Peyer's patch (tissue), 4 donors: ENCODE measurements at regions not wholly inside any gene's neighbourhood (a gene's known extent, or its start where the extent isn't known, plus 50 kb on each side); places are given as distances from the start of the nearest gene placed in this dataset.

Experiments
- POLR2A ChIP-seq, 2 donors: fragments of 450-650 bp; IDR thresholded peaks; one replicate each; pipeline ENCODE4 v1.5.1; 2017; ENCODE audit warnings: antibody characterized with exemption in 2 of 2, mild to moderate bottlenecking in 2 of 2, moderate library complexity in 2 of 2
- TF ChIP-seq, protein P1 (sequence below), 6 experiments: fragments of 450-650 bp in 4 of 6; fragments of 200-600 bp in 2 of 6; sonication (generic) in 1 of 6; IDR thresholded peaks; one replicate each; pipeline ENCODE4 v1.5.1; 2017 to 2019; ENCODE audit warnings: antibody characterized with exemption in 6 of 6, mild to moderate bottlenecking in 3 of 6, moderate library complexity in 1 of 6

DNA sequence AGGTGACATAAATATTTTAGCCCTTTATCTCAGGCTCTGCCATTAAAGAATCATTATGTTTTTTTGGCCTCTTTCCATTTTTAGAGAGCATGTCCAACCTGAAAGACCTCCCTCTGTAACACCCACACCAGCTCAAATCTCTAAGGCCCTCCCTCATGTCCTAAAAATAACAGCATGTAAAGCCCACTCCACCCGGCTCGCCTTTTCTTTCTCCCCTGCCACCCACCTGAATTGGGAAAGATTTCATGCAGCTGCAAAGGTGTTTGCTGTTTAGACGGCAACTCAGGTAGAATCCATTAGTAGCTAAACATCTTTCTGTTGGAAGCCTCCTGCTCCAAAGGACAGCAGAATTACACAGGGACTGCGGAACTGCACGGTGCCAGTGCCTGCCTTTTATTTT, 79.9 kb downstream of the DMRTA2 start:
- TF ChIP-seq, protein P1, sequence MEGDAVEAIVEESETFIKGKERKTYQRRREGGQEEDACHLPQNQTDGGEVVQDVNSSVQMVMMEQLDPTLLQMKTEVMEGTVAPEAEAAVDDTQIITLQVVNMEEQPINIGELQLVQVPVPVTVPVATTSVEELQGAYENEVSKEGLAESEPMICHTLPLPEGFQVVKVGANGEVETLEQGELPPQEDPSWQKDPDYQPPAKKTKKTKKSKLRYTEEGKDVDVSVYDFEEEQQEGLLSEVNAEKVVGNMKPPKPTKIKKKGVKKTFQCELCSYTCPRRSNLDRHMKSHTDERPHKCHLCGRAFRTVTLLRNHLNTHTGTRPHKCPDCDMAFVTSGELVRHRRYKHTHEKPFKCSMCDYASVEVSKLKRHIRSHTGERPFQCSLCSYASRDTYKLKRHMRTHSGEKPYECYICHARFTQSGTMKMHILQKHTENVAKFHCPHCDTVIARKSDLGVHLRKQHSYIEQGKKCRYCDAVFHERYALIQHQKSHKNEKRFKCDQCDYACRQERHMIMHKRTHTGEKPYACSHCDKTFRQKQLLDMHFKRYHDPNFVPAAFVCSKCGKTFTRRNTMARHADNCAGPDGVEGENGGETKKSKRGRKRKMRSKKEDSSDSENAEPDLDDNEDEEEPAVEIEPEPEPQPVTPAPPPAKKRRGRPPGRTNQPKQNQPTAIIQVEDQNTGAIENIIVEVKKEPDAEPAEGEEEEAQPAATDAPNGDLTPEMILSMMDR (IDR thresholded peaks at IDR 0.05): no peak
- TF ChIP-seq POLR2A (IDR thresholded peaks at IDR 0.05): no peak
